BJ (cell line): ENCODE measurements at regions not wholly inside any gene's neighbourhood (a gene's known extent, or its start where the extent isn't known, plus 50 kb on each side); places are given as distances from the start of the nearest gene placed in this dataset.
"Not testable (repeated sequence)": the region's sequence is repeated elsewhere in the genome, so short reads cannot be mapped to it uniquely, and the experiment has no call there.

Experiments
- CTCF ChIA-PET: fragments of 350-600 bp; formaldehyde crosslinking; extraction: SDS; loops from one replicate; lab custom pipeline; 2021; ENCODE audit warnings: antibody characterized with exemption, inconsistent platforms; lab: Yijun Ruan, JAX
- POLR2A ChIA-PET: fragments of 300-600 bp; sonication (Branson Sonifier 250); formaldehyde crosslinking; extraction: SDS; loops from one replicate; lab custom pipeline; 2021; ENCODE audit warnings: antibody characterized with exemption; lab: Charles Lee
- DNase-seq: peaks from one replicate; pipeline ENCODE4 v3.0.0-alpha.2; 2011; ENCODE audit warnings: low read depth
- H3K27me3 ChIP-seq: 2 replicates; pipeline ENCODE4 v1.6.0; 2011; ENCODE audit warnings: low read length; ENCODE audit not compliant: control insufficient read depth, insufficient read depth
- H3K36me3 ChIP-seq: 2 replicates; pipeline ENCODE4 v1.5.1; 2011; ENCODE audit warnings: low read length; ENCODE audit not compliant: control insufficient read depth, insufficient read depth
- H3K4me3 ChIP-seq: 2 replicates; pipeline ENCODE4 v1.5.1; 2011; ENCODE audit warnings: low read depth, mild to moderate bottlenecking, control low read depth, low read length
- TF ChIP-seq, protein P1 (sequence below): IDR thresholded peaks from 2 replicates; pipeline ENCODE4 v1.5.1; 2011; ENCODE audit warnings: low read depth, mild to moderate bottlenecking, control low read depth, inconsistent platforms, low read length, moderate library complexity; ENCODE audit not compliant: insufficient read depth

DNA sequence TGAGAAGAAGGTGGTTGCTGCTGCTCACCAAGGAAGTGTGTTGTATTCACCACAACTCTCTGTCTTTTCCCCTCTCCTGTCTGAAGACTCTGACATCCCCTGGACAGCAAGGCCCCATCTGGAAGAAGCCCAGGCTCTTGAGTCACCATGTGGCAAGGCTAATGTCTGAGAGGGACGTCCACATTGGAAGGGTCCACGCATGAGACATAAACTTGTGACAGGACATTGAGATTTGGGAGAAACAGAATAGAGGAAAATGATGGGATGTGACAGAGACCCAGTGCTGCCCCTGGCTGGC, 176.5 kb downstream of the IRF8 start:
- no peak for DNase-seq
- Histone ChIP-seq H3K36me3 (no peaks in the 10 kb centered on the region), H3K4me3 (no peak overlapping the region), H3K27me3 (peaks cover 3% of the 10 kb centered on the region)
- TF ChIP-seq, protein P1, sequence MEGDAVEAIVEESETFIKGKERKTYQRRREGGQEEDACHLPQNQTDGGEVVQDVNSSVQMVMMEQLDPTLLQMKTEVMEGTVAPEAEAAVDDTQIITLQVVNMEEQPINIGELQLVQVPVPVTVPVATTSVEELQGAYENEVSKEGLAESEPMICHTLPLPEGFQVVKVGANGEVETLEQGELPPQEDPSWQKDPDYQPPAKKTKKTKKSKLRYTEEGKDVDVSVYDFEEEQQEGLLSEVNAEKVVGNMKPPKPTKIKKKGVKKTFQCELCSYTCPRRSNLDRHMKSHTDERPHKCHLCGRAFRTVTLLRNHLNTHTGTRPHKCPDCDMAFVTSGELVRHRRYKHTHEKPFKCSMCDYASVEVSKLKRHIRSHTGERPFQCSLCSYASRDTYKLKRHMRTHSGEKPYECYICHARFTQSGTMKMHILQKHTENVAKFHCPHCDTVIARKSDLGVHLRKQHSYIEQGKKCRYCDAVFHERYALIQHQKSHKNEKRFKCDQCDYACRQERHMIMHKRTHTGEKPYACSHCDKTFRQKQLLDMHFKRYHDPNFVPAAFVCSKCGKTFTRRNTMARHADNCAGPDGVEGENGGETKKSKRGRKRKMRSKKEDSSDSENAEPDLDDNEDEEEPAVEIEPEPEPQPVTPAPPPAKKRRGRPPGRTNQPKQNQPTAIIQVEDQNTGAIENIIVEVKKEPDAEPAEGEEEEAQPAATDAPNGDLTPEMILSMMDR: no peak
- POLR2A ChIA-PET: no interaction called here
- CTCF ChIA-PET: interaction anchor here (0.9 to 22.9 kb wide), 2 partner anchors 443 to 453 kb away, joined by 3 to 367 read pairs; no protein-coding TSS in a partner anchor

DNA sequence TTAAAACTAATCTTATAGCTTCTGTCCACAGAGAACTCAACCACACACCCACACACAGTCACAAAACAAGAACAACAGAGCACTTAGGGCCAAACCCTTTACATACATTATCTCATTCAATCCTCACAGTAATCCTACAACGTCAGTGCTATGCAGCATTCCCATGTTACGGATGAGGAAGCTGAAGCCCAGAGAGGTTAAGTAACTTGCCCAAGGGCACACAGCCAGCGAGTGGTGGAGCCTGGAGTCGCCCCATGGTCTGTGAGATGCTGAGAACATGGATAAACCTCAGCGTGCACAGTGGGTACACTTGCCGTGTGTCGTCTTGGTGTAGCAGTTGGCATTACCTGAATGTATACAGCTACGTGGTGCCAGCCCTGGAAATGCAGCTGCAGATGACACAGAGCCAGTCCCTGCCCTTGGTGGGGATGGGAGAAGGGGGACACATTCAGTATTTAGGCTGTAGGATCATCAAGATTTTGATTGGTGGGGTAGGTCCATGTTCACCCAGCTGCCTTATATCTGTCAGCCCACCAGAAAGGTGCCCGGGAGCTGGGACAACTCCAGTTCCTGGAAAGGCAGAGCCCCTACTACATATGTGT, 177.0 kb downstream of the IRF8 start:
- no peak overlapping the region for H3K4me3 ChIP-seq
- peaks cover 5% of the 10 kb centered on the region for H3K27me3 ChIP-seq
- no peak for DNase-seq
- CTCF ChIA-PET: interaction anchor here (22.9 kb wide), 1 partner anchor 442 kb away, joined by 367 read pairs; no protein-coding TSS in a partner anchor
- POLR2A ChIA-PET: no interaction called here
- TF ChIP-seq, protein P1: no peak
- no peaks in the 10 kb centered on the region for H3K36me3 ChIP-seq

DNA sequence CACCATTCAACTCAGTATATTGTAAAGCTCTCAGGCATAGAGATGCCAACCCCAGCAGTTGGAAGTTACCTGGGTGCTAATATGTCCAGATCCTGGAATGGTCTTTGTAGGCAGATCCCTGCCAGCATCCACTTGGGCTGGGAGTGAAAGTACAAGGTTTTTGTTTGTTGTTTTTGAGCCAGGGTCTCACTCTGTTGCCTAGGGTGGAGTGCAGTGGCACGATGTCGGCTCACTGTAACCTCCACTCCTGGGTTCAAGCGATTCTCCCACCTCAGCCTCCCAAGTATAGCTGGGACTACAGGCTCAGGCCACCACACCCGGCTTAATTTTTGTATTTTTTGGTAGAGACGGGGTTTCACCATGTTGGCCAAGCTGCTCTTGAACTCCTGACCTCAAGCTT, 177.6 kb downstream of the IRF8 start:
- TF ChIP-seq, protein P1: no peak
- CTCF ChIA-PET: interaction anchor here (0.8 to 22.9 kb wide), 2 partner anchors 146 to 442 kb away, joined by 3 to 367 read pairs; no protein-coding TSS in a partner anchor
- POLR2A ChIA-PET: no interaction called here
- H3K4me3 ChIP-seq: no peak overlapping the region
- H3K27me3 ChIP-seq: peaks cover 7% of the 10 kb centered on the region
- H3K36me3 ChIP-seq: no peaks in the 10 kb centered on the region
- no peak for DNase-seq

- ChIA-PET CTCF (interaction anchor here (0.8 to 22.9 kb wide), 4 partner anchors 25 to 441 kb away, joined by 3 to 367 read pairs (median 4); no protein-coding TSS in a partner anchor), POLR2A (no interaction called here)
- peaks cover 9% of the 10 kb centered on the region for H3K27me3 ChIP-seq
- TF ChIP-seq, protein P1: no peak
- H3K36me3 ChIP-seq: no peaks in the 10 kb centered on the region
- H3K4me3 ChIP-seq: no peak overlapping the region
- no peak for DNase-seq
Observed at GRCh38 chr16:86077243-86077940, 178.4 kb downstream of the IRF8 start.

- no peak for DNase-seq
- TF ChIP-seq, protein P1: no peak
- H3K4me3 ChIP-seq: no peak overlapping the region
- H3K36me3 ChIP-seq: no peaks in the 10 kb centered on the region
- CTCF ChIA-PET: interaction anchor here (1.1 to 22.9 kb wide), 2 partner anchors 24 to 440 kb away, joined by 3 to 367 read pairs; no protein-coding TSS in a partner anchor
- POLR2A ChIA-PET: no interaction called here
- H3K27me3 ChIP-seq: peaks cover 10% of the 10 kb centered on the region
Observed at GRCh38 chr16:86078121-86078600, 179.2 kb downstream of the IRF8 start.

- DNase-seq, POLR2A ChIA-PET, H3K4me3 ChIP-seq, H3K36me3 ChIP-seq: not testable (repeated sequence)
- H3K27me3 ChIP-seq: peaks cover 14% of the 10 kb centered on the region
- CTCF ChIA-PET: interaction anchor here (22.9 kb wide), 1 partner anchor 439 kb away, joined by 367 read pairs; no protein-coding TSS in a partner anchor
Observed at GRCh38 chr16:86078711-86079110, 179.7 kb downstream of the IRF8 start.
